NT2/D1 (cell line): ENCODE measurements at regions not wholly inside any gene's neighbourhood (a gene's known extent, or its start where the extent isn't known, plus 50 kb on each side); places are given as distances from the start of the nearest gene placed in this dataset.
"Not testable (repeated sequence)": the region's sequence is repeated elsewhere in the genome, so short reads cannot be mapped to it uniquely, and the experiment has no call there.

Experiments used
- DNase-seq: peaks from one replicate; pipeline ENCODE4 v3.0.0-alpha.2; 2011; ENCODE audit warnings: low read depth, low spot score
- H3K27me3 ChIP-seq: 2 replicates; pipeline ENCODE4 v1.6.0; 2011; ENCODE audit warnings: mild to moderate bottlenecking; ENCODE audit not compliant: insufficient read length, insufficient read depth
- H3K36me3 ChIP-seq: 2 replicates; pipeline ENCODE4 v1.6.1; 2011; ENCODE audit warnings: mild to moderate bottlenecking, low read length, mixed read lengths; ENCODE audit not compliant: insufficient read depth, insufficient read length
- H3K4me1 ChIP-seq: 2 replicates; pipeline ENCODE4 v1.5.1; 2011; ENCODE audit not compliant: insufficient read depth, insufficient read length
- H3K4me3 ChIP-seq: 2 replicates; pipeline ENCODE4 v1.5.1; 2011; ENCODE audit warnings: low read depth; ENCODE audit not compliant: insufficient read length
- H3K9ac ChIP-seq: 2 replicates; pipeline ENCODE4 v1.6.0; 2011; ENCODE audit warnings: low read depth; ENCODE audit not compliant: insufficient read length
- H3K9me3 ChIP-seq: 2 replicates; pipeline ENCODE4 v1.5.1; 2011; ENCODE audit warnings: mild to moderate bottlenecking, low read length; ENCODE audit not compliant: insufficient read depth
- SUZ12 ChIP-seq: IDR thresholded peaks from 2 replicates; pipeline ENCODE4 v1.6.1; 2011; ENCODE audit not compliant: insufficient read length, insufficient read depth; ENCODE audit errors: extremely low read depth
- YY1 ChIP-seq: IDR thresholded peaks from 2 replicates; pipeline ENCODE4 v1.6.1; 2011; ENCODE audit not compliant: insufficient read length, insufficient read depth
- ZNF274 ChIP-seq: IDR thresholded peaks from 2 replicates; pipeline ENCODE4 v1.6.1; 2011; ENCODE audit warnings: mild to moderate bottlenecking, low read depth, low read length

GRCh38 chr22:49391436-49391835 is 436.2 kb downstream of the BRD1 start:
- Histone ChIP-seq H3K4me3 (no peak overlapping the region), H3K4me1 (no peaks in the 10 kb centered on the region), H3K27me3 (no peaks in the 10 kb centered on the region), H3K9me3 (peaks cover 2% of the 10 kb centered on the region; the same call in 1 of the 2 replicates), H3K9ac (no peak overlapping the region), H3K36me3 (no peaks in the 10 kb centered on the region)
- TF ChIP-seq YY1 = no peak
- no peak for TF ChIP-seq ZNF274
- TF ChIP-seq SUZ12 = no peak
- no peak for DNase-seq

GRCh38 chr22:49390954-49391353 is 436.7 kb downstream of the BRD1 start:
- DNase-seq = no peak
- no peak overlapping the region for H3K4me3 ChIP-seq

GRCh38 chr22:49383909-49384308 is 443.8 kb downstream of the BRD1 start:
- DNase-seq, H3K36me3 ChIP-seq, H3K27me3 ChIP-seq, H3K9ac ChIP-seq, H3K9me3 ChIP-seq, H3K4me3 ChIP-seq, H3K4me1 ChIP-seq: not testable (repeated sequence)

More at GRCh38 chr22:49390954-49391353, 436.7 kb downstream of the BRD1 start:
- no peak overlapping the region for H3K9ac ChIP-seq
- no peaks in the 10 kb centered on the region for H3K9me3 ChIP-seq
- H3K36me3 ChIP-seq = no peaks in the 10 kb centered on the region
- TF ChIP-seq YY1 (no peak), SUZ12 (no peak), ZNF274 (no peak)
- no peaks in the 10 kb centered on the region for H3K4me1 ChIP-seq
- H3K27me3 ChIP-seq = no peaks in the 10 kb centered on the region

- H3K27me3 ChIP-seq = no peaks in the 10 kb centered on the region
- no peaks in the 10 kb centered on the region for H3K36me3 ChIP-seq
- no peak overlapping the region for H3K4me3 ChIP-seq
- no peaks in the 10 kb centered on the region for H3K4me1 ChIP-seq
- DNase-seq = no peak
- no peak overlapping the region for H3K9ac ChIP-seq
- H3K9me3 ChIP-seq = no peaks in the 10 kb centered on the region
- TF ChIP-seq ZNF274 (no peak), SUZ12 (no peak), YY1 (no peak)
These were observed 445.3 kb downstream of the BRD1 start for GRCh38 chr22:49382451-49382735.

- Histone ChIP-seq H3K9me3 (no peaks in the 10 kb centered on the region), H3K4me1 (no peaks in the 10 kb centered on the region), H3K9ac (no peak overlapping the region)
These were observed 445.9 kb downstream of the BRD1 start for GRCh38 chr22:49381595-49382450.

GRCh38 chr22:49380828-49381114 is 446.9 kb downstream of the BRD1 start:
- Histone ChIP-seq H3K4me3 (no peak overlapping the region), H3K9me3 (no peaks in the 10 kb centered on the region), H3K36me3 (no peaks in the 10 kb centered on the region), H3K4me1 (no peaks in the 10 kb centered on the region), H3K9ac (no peak overlapping the region), H3K27me3 (no peaks in the 10 kb centered on the region)
- no peak for TF ChIP-seq SUZ12
- DNase-seq = no peak

More at GRCh38 chr22:49381595-49382450, 445.9 kb downstream of the BRD1 start:
- no peak for TF ChIP-seq YY1
- TF ChIP-seq SUZ12 = no peak
- no peak for TF ChIP-seq ZNF274
- Histone ChIP-seq H3K27me3 (no peaks in the 10 kb centered on the region), H3K4me3 (no peak overlapping the region), H3K36me3 (no peaks in the 10 kb centered on the region)
- no peak for DNase-seq

GRCh38 chr22:49380095-49380827 is 447.4 kb downstream of the BRD1 start:
- Histone ChIP-seq H3K4me1 (no peaks in the 10 kb centered on the region), H3K36me3 (no peaks in the 10 kb centered on the region), H3K9me3 (no peaks in the 10 kb centered on the region), H3K4me3 (no peak overlapping the region), H3K27me3 (no peaks in the 10 kb centered on the region), H3K9ac (no peak overlapping the region)
- no peak for TF ChIP-seq ZNF274
- TF ChIP-seq SUZ12 = no peak
- TF ChIP-seq YY1 = no peak
- DNase-seq = no peak

- H3K4me3 ChIP-seq = no peak overlapping the region
- no peak for DNase-seq
- H3K27me3 ChIP-seq = no peaks in the 10 kb centered on the region
- H3K9me3 ChIP-seq = no peaks in the 10 kb centered on the region
- H3K4me1 ChIP-seq = peaks cover 7% of the 10 kb centered on the region
- no peaks in the 10 kb centered on the region for H3K36me3 ChIP-seq
- no peak overlapping the region for H3K9ac ChIP-seq
- no peak for TF ChIP-seq SUZ12
- TF ChIP-seq ZNF274 = no peak
- no peak for TF ChIP-seq YY1
These were observed 450.4 kb downstream of the BRD1 start for GRCh38 chr22:49377306-49377705.
